HG03175 (cell line): ENCODE measurements at regions not wholly inside any gene's neighbourhood (a gene's known extent, or its start where the extent isn't known, plus 50 kb on each side); places are given as distances from the start of the nearest gene placed in this dataset.
A peak's percentile ranks its signal among the peaks of the same experiment; 100 is the strongest.

Source experiments
- ATAC-seq: cut with Tn5 transposase; IDR thresholded peaks from one replicate; pipeline ENCODE4 v1.9.1; 2021; ENCODE audit warnings: mild to moderate bottlenecking, moderate library complexity; ENCODE audit not compliant: unreplicated experiment

DNA sequence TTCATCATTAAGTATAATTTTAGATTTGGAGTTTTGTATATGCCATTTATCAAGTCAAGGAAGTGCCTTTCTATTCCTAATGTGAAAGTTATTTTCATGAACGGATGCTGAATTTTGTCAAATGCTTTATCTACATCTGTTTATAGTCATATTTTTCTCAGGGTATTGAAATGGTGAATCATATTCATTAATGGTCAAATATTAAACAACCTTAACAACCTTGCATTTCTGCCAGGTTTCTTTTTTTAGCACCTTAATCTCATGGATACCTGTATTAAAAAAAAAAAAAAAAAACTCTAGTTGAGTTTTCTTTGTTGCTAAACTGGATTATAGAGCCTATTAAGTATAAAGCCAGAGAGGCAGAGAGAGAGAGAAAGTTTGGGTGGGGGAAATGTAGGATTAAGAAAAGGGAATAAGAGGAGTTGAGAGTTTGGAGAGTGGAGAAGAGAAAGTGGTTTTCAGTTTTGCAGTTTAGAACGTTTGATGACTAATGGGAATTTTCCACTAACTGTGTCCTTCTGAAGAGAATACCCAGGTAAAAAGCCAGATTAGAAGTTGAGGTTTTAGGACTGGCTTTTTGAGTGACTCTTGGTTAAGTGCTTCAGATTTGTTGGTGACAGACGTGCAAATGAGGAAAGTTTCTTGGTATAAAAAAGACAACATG lies 305.0 kb downstream of the HLX start:
- ATAC-seq, result no peak

DNA sequence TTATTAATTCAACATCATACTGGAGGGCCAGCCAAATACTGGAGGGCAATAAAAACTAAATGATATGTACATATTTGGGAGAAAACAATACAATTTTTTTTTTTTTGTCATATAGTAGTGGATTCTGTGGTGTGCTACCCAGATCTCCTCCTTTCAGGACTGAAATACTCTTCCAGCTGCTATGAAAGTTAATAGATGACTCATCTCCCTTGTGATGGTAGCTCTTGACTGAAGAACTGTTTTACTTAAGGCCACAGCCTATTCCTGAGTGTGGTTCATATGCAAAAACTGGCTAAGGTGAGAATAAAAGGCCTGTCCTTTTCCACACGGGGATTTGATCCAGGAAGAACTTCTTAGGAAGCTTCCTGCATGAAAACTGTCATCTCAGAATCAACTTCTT lies 307.9 kb downstream of the HLX start:
- no peak for ATAC-seq

DNA sequence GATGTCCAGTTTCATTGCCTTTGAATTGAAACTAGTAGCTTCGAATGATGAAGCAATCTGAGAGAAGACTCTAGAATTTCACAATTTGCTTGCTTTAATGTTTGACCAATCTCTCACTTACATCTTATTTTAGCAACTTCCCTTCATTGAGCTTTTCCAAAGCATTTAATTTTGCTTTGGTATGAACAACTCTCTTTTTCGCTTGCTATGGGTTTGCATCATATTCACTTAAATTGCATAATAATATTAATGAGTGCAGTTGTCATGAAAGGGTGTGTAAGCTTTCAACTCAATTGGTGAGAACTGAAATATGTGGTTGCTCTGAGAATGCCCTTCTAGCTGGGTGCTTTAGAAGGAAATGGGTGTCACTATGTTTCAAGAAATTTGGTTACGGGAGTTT lies 309.2 kb downstream of the HLX start:
- no peak for ATAC-seq

GRCh38 chr1:221190249-221190648 lies 311.0 kb downstream of the HLX start:
- ATAC-seq, result no peak

GRCh38 chr1:221192055-221192454 lies 312.8 kb downstream of the HLX start:
- no peak for ATAC-seq

DNA sequence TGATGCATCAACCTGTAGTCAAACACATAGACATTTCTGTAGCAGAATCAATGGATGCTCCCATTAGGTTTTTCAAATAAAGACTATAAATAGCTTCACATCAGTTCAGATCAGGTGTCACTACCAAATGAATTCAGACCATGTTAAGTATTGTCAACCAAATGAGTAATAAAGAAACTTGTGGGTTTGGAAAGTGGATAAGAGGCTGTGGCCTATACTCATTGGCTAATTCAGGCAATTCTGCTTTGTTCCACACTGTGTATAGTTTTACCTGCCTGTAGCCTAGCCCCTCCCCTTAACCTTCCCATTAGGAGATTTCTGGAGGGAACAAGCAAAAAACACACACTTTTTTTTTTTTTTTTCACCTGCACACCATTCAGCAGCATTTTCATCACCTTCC lies 321.2 kb downstream of the HLX start:
- ATAC-seq, result peak; percentile 64

DNA sequence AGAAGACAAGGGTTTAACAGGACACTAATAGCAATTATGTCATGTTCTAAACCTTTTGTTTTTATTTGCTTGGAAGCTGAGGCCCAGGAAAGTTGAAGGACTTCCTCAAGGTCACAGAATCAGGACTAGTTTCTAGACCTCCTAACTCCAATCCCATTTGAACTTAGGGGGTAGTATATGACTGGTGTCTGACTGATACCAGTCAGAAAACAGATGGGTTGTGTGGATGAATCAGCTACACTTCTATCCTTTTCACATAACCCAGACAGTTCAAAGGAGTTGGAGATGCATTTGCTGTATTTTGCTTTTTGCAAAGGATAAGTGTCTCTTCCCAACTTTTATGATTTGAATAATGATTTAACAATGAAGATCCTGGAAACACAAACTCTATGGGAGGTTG lies 322.5 kb downstream of the HLX start:
- no peak for ATAC-seq

DNA sequence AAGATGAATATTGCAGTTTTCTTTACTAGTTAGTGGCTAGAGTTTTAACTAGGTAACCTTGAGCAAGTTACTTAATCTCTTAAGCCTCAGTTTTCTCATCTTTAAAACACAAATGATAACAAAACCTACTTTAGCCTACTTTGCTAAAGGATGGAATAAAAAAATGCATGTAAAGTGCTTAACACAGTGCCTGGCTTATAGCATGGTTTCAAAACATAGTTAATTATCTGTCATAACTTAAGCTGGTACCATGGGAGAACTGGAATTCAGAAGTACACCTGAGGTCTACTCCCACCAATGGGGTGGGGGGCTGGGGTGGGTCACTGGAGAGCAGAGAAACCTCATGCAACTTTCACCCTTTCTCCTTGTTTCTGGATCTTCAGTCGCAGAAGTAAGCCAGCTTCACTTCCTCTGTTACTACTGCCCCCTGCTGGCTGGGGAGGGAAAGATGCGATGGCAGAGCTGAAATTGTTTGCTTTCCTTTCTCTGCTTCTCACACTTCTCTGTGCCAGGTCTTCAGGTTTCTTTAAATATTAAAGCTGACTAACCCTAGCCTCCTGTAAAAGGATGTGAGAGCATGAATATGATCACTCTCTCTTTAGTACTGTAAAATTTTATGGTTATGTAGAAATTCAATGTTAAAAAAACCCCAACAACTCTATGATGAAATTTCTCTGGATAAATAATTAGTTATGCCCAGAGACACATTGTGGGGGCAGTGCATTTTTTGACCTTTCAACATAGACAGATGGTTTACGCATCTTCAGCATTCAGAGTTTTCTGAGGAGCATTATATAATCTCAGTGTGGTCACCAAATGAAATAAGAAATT lies 324.2 kb downstream of the HLX start:
- ATAC-seq, result peak; percentile 80

DNA sequence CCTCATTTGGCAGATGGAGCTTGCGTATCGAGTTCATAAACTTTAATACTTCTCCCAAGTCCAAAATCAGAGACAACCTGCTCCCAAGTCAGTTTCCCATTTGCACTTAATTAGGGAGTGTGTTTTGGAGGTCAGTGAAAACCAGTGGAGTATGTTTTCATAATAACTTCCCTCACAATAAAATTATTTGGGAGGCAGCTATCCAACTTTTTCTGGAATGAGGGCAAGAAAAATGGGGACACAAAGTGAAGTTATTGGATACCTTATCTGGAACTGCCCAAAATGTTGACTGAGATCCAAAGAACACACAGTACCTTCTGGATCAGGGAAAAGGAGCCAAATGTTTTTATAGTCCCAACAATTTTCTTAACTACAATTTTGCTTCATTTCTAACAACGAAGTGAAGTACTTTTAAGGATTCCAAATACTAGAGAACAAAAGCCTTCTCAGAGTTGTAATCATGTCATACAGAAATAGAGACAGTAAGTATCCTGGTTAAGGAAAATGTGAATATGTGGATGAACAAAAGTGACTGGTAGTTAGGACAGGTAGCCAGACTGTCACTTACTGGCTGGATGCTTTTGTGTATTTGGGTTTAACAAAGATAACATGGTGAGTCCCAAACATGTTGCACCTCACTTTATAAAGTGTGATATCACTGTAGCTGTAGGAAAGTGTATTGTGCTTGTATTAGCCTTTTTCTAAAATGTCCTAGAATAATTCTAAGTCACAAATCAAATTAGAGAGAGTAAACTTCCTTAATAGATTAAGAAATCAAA lies 325.0 kb downstream of the HLX start:
- ATAC-seq, result no peak

- ATAC-seq, result no peak
Observed at GRCh38 chr1:221206076-221206475, 326.8 kb downstream of the HLX start.

DNA sequence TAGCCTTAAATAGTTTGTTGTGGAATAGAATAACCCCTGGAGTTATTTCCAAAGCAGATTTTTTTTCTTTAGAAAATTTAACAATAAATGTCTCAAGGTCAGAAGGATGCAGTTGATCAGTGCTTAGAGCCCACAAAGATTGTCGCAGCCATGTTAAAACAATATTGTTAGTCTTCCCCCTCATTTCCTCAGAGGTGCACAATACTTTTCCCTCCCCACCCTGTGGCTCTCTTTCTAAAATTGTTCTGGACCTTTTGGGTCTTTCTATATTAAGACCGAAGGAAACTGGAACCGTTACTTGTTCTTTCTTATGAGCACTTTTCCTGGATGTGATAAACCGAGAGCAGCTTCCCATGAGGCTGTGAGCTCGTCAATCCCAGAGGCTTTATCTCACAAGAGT lies 333.7 kb downstream of the HLX start:
- no peak for ATAC-seq

- ATAC-seq, result no peak
Observed at GRCh38 chr1:221217029-221217428, 337.8 kb downstream of the HLX start.

- ATAC-seq, result no peak
Observed at GRCh38 chr1:221223281-221223680, 344.0 kb downstream of the HLX start.

DNA sequence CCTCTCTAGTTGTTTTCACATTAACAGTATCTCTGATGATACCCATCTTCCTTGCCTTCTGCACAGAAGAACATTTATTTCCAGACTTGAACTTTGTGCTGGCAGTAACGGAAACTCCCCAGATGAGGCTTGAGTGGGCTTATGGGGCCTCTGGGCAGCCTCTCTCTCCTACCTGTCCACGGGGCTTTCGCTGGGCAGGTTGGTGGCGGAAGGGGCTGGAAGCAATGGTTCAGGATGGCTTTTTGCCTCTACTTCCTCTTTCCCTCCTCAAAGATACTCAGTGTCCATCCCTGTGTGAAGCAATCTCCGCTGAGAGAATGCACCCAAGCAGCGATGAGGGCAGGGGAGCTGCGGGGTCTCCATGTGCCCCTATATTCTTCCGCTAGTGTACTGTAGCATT lies 348.2 kb downstream of the HLX start:
- ATAC-seq, result no peak

GRCh38 chr1:221227872-221228337 lies 348.7 kb downstream of the HLX start:
- ATAC-seq, result no peak

DNA sequence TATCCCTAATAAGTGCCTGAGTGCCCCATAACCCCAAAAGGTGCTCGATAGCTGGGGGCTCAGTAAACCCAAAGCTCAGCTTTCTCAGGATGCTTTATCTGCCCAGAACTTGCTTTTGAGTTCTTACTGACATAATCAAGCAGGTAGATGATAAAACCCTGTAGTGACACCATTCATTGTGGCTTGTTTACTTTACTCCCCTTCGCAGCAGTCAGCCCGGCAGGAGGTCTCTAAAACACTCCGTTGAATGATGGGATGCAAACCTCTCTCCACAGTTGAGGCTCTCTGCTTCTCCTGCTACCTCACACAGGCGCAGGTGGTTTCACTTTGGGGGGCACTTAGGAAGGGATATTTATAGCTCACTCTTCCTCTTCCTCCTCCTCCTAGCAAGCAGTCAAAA lies 349.4 kb downstream of the HLX start:
- no peak for ATAC-seq

- ATAC-seq, result no peak
Observed at GRCh38 chr1:221230605-221231004, 351.4 kb downstream of the HLX start.

DNA sequence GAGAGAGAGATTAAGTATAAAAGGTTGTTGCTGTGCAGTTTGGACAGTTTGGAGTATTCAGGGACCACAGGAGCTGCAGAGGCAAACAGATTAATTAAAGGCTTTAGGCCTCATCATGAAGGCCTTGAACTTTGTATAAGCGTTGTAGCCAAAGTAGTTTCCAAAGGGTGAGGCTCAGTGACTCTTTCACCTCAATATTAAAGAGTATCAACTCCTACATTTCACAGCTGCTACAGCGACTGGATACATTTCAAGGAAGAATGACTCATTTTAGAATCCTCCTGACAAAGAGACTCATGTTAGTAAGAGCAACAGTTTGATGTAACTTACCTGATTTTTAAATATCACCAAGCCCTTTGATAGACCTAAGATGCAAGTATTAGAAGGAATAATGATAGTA lies 355.5 kb downstream of the HLX start:
- no peak for ATAC-seq

DNA sequence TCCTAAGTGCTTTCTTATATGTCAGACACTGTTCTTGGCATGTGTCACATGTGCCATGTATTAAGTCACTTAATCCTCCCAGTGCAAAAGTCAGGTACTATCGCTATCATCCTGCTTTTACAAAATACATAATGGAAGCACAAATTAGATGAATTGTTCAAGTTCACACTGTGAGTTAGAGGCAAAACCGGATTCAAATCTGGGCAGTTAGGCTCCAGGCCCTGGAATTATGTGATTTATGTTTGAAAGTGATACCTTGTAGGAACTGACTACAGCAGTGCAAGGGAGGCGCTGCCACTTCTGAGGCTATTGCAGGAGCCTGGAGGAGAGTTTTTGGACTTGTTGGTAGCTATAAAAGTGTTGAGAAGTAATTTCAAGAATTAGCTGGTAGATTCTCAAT lies 358.3 kb downstream of the HLX start:
- no peak for ATAC-seq

GRCh38 chr1:221239181-221239580 lies 359.9 kb downstream of the HLX start:
- ATAC-seq, result no peak

DNA sequence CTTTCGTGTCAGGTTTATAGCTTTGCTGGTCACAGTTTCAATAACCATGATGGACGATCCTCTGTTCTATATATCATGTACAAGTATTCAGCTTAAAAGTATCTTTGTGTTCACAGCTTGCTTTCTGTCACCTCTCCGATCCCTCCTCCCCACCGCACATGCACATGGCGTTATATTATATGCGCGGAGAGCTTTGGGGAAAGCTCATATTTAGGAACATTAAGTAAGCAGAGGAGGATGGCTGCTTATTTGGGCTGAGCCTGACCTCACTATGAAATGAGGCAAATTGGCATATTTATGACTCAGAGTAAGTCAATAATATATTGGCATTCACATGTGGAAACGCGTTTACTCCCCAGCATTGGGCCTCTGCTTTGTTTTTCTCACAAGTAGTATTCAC lies 360.5 kb downstream of the HLX start:
- ATAC-seq, result no peak

DNA sequence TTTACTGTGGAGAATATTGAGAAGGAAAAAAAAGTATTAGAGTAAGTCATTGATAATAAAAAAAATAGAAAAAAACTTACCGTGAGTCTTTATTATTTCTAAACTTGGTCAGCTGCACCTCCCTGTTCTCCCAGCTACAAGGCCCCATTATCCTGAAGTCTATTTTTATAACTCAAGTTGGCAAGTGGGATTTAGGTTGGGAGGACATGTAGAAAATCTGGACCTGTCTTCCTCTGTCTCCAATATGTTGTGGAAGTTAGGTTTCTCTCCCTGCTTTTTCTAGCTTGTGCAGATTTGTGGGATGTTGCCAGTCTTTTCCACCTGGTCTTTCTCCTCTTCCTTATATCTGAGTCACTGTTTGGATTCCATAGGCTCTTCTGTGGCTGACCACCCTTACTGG lies 361.4 kb downstream of the HLX start:
- no peak for ATAC-seq
